ENCODE measurements at regions not wholly inside any gene's neighbourhood (a gene's known extent, or its start where the extent isn't known, plus 50 kb on each side); places are given as distances from the start of the nearest gene placed in this dataset.

DNA sequence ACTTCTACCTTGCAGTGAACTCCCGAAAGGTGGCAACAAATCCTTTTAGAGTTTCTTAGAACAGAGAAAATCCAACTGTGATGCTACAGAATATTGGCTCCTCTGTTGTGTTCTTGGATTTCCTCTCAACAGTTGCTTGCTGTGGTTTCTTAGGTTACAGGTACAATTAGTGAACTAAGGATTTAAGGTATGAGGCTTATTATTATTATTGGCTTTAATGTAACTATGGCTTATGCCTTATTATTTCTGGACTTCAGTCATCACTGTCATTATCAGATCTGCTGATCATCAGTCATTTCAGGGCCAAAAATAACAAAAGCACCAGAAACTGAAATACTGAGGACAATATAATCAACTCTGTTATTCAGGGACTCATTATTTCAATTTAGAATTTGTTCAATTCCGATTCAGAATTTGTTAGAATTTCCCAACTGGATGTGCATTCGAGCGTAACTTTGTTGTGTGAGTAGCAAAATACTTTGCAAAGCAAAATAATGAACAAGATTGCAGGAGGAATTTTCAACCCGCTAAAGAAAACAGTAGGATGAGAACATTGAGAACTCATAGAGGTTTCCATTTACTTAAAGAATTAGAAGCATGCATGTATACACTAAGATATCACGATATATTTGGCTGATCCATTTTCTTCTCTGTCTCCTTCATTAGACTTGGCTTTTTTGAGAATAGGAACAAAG lies 65.5 kb upstream of the AK4 start:
- POLR2A ChIA-PET = no interaction called here
- intact Hi-C loops (cut with micrococcal nuclease) = no loop called here
- CTCF ChIA-PET = no interaction called here

DNA sequence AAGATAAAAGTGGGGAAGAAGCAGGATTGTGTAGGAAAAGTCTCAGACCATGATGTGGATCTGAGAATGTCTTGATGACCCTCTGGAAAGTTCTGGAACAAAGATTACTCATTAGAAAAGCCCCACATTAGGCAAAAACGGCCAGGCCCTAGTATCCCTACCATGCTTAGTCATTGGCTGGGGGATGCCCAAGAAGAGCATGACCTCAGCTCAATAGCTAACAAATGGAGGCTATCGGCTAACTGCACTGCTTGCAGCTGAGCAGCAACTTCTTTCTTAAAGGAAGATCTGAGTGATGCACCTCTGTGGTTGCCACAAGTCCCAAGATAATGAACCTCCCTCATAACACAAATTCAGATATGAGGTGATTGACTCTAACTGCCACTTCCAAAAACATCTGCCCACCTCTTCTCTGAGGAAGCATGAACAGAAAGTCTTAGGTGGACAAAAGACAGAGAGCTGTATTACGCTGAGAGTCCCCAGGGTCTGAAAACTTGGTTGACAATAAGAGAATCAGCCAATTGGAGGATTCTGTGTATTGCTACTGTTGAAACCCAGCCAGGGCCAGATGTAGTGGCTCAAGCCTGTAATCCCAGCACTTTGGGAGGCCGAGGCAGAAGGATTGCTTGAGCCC lies 64.6 kb upstream of the AK4 start:
- Histone ChIP-seq H3K4me1 (ENCODE audit: control insufficient read depth, extremely low read depth, insufficient read depth, low read length) (no peaks in the 10 kb centered on the region), H2AFZ (ENCODE audit: low read depth, low read length) (no peak overlapping the region), H3K27ac (ENCODE audit: insufficient read depth, low read depth, low read length) (no peak overlapping the region), H3K36me3 (ENCODE audit: control insufficient read depth in 2 of 2, extremely low read depth in 1 of 2, insufficient read depth in 2 of 2, low read length in 2 of 2) (no peaks in the 10 kb centered on the region), H3K9ac (replicated peaks; ENCODE audit: extremely low read depth, insufficient read depth, low read length) (no peak overlapping the region), H3K4me2 (ENCODE audit: insufficient read depth, low read length) (no peak overlapping the region), H3K27me3 (ENCODE audit: control insufficient read depth in 2 of 2, insufficient read depth in 2 of 2, low read length in 2 of 2) (no peaks in the 10 kb centered on the region), H3K4me3 (replicated peaks in 1 of 3; ENCODE audit: insufficient read depth in 1 of 3, low read depth in 1 of 3, low read length in 3 of 3) (no peak overlapping the region), H3K79me2 (ENCODE audit: control insufficient read depth, insufficient read depth, low read length) (no peaks in the 10 kb centered on the region), H3K9me1 (replicated peaks; ENCODE audit: control insufficient read depth, extremely low read depth, insufficient read depth, low read length) (no peaks in the 10 kb centered on the region), H3K9me3 (replicated peaks; ENCODE audit: control insufficient read depth, insufficient read depth, low read length) (no peaks in the 10 kb centered on the region), H4K20me1 (replicated peaks; ENCODE audit: control insufficient read depth, extremely low read depth, insufficient read depth, low read length) (no peaks in the 10 kb centered on the region)
- CTCF ChIA-PET = interaction anchor here (0.7 kb wide), 1 partner anchor 121 kb away, joined by 3 read pairs; no protein-coding TSS in a partner anchor
- TF ChIP-seq POLR2A (IDR thresholded peaks at IDR 0.05; ENCODE audit: low read depth, low read length) (no peak), MYC (IDR thresholded peaks at IDR 0.05; ENCODE audit: low read depth, low read length) (no peak), FOS (IDR thresholded peaks at IDR 0.05; ENCODE audit: borderline replicate concordance, insufficient read depth, low read length) (no peak), JUN (IDR thresholded peaks at IDR 0.05; ENCODE audit: borderline replicate concordance, insufficient read depth, insufficient read length, low read depth) (no peak), GATA2 (IDR thresholded peaks at IDR 0.05; ENCODE audit: insufficient read depth, insufficient read length, low read depth, low read length) (no peak), EZH2 (IDR thresholded peaks at IDR 0.05; ENCODE audit: borderline replicate concordance, low read depth, low read length, severe bottlenecking) (no peak), POLR2AphosphoS5 (IDR thresholded peaks at IDR 0.05; ENCODE audit: insufficient read depth, low read depth, low read length) (no peak)
- TF ChIP-seq, protein P1, sequence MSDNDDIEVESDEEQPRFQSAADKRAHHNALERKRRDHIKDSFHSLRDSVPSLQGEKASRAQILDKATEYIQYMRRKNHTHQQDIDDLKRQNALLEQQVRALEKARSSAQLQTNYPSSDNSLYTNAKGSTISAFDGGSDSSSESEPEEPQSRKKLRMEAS (IDR thresholded peaks at IDR 0.05; ENCODE audit: insufficient read depth, insufficient read length) = no peak
- TF ChIP-seq, protein P2, sequence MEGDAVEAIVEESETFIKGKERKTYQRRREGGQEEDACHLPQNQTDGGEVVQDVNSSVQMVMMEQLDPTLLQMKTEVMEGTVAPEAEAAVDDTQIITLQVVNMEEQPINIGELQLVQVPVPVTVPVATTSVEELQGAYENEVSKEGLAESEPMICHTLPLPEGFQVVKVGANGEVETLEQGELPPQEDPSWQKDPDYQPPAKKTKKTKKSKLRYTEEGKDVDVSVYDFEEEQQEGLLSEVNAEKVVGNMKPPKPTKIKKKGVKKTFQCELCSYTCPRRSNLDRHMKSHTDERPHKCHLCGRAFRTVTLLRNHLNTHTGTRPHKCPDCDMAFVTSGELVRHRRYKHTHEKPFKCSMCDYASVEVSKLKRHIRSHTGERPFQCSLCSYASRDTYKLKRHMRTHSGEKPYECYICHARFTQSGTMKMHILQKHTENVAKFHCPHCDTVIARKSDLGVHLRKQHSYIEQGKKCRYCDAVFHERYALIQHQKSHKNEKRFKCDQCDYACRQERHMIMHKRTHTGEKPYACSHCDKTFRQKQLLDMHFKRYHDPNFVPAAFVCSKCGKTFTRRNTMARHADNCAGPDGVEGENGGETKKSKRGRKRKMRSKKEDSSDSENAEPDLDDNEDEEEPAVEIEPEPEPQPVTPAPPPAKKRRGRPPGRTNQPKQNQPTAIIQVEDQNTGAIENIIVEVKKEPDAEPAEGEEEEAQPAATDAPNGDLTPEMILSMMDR (IDR thresholded peaks at IDR 0.05; ENCODE audit: extremely low read depth in 1 of 2, insufficient read depth in 1 of 2, low read depth in 1 of 2, low read length in 2 of 2) = no peak
- DNase-seq (ENCODE audit: low read depth, low spot score) (no peak), FAIRE-seq (no peak)
- dilution Hi-C loops (cut with MboI; ENCODE audit: extremely low pct_ligation_motif_present, low sequenced_read_pairs) (no loop called here), intact Hi-C loops (cut with micrococcal nuclease) (no loop called here)
- POLR2A ChIA-PET = no interaction called here
- BruUV-seq (replicated peaks) = no TSS peak

More for the DNA sequence above, 65.5 kb upstream of the AK4 start:
- no peak for TF ChIP-seq FOS (IDR thresholded peaks at IDR 0.05; ENCODE audit: borderline replicate concordance, insufficient read depth, low read length)
- TF ChIP-seq JUN (IDR thresholded peaks at IDR 0.05; ENCODE audit: borderline replicate concordance, insufficient read depth, insufficient read length, low read depth) = no peak
- TF ChIP-seq MYC (IDR thresholded peaks at IDR 0.05; ENCODE audit: low read depth, low read length) = no peak
- no peak for TF ChIP-seq EZH2 (IDR thresholded peaks at IDR 0.05; ENCODE audit: borderline replicate concordance, low read depth, low read length, severe bottlenecking)
- TF ChIP-seq POLR2AphosphoS5 (IDR thresholded peaks at IDR 0.05; ENCODE audit: insufficient read depth, low read depth, low read length) = no peak
- Histone ChIP-seq H3K9me3 (replicated peaks; ENCODE audit: control insufficient read depth, insufficient read depth, low read length) (no peaks in the 10 kb centered on the region), H3K4me3 (replicated peaks in 1 of 3; ENCODE audit: insufficient read depth in 1 of 3, low read depth in 1 of 3, low read length in 3 of 3) (no peak overlapping the region), H3K9ac (replicated peaks; ENCODE audit: extremely low read depth, insufficient read depth, low read length) (no peak overlapping the region), H2AFZ (ENCODE audit: low read depth, low read length) (no peak overlapping the region), H3K79me2 (ENCODE audit: control insufficient read depth, insufficient read depth, low read length) (no peaks in the 10 kb centered on the region), H3K27ac (ENCODE audit: insufficient read depth, low read depth, low read length) (no peak overlapping the region), H3K27me3 (ENCODE audit: control insufficient read depth in 2 of 2, insufficient read depth in 2 of 2, low read length in 2 of 2) (no peaks in the 10 kb centered on the region), H3K9me1 (replicated peaks; ENCODE audit: control insufficient read depth, extremely low read depth, insufficient read depth, low read length) (no peaks in the 10 kb centered on the region), H3K4me1 (ENCODE audit: control insufficient read depth, extremely low read depth, insufficient read depth, low read length) (no peaks in the 10 kb centered on the region), H3K4me2 (ENCODE audit: insufficient read depth, low read length) (no peak overlapping the region), H3K36me3 (ENCODE audit: control insufficient read depth in 2 of 2, extremely low read depth in 1 of 2, insufficient read depth in 2 of 2, low read length in 2 of 2) (no peaks in the 10 kb centered on the region), H4K20me1 (replicated peaks; ENCODE audit: control insufficient read depth, extremely low read depth, insufficient read depth, low read length) (no peaks in the 10 kb centered on the region)
- FAIRE-seq (no peak), DNase-seq (ENCODE audit: low read depth, low spot score) (no peak)
- dilution Hi-C loops (cut with MboI; ENCODE audit: extremely low pct_ligation_motif_present, low sequenced_read_pairs) = no loop called here
- BruUV-seq (replicated peaks) = no TSS peak
